Spinal cord (tissue), 9 donors: ENCODE measurements at regions not wholly inside any gene's neighbourhood (a gene's known extent, or its start where the extent isn't known, plus 50 kb on each side); places are given as distances from the start of the nearest gene placed in this dataset.
"Not testable (repeated sequence)": the region's sequence is repeated elsewhere in the genome, so short reads cannot be mapped to it uniquely, and the experiment has no call there.

Experiments
- DNase-seq, 6 donors: peaks; one replicate each; pipeline versions ENCODE4 v3.0.0 to v3.0.0-alpha.2; 2013 to 2015; ENCODE audit warnings: low spot score in 6 of 6, low read depth in 4 of 6
- H3K27ac ChIP-seq: one replicate; pipeline ENCODE4 v1.5.1; 2013; ENCODE audit warnings: low read depth, low read length, control low read depth
- H3K27me3 ChIP-seq: one replicate; pipeline ENCODE4 v1.6.1; 2013; ENCODE audit warnings: low read length; ENCODE audit not compliant: control insufficient read depth, insufficient read depth
- H3K36me3 ChIP-seq: one replicate; pipeline ENCODE4 v1.6.1; 2013; ENCODE audit warnings: low read length; ENCODE audit not compliant: control insufficient read depth, insufficient read depth
- H3K4me1 ChIP-seq: one replicate; pipeline ENCODE4 v1.6.1; 2013; ENCODE audit warnings: low read length; ENCODE audit not compliant: control insufficient read depth, insufficient read depth
- H3K4me3 ChIP-seq: one replicate; pipeline ENCODE4 v1.5.1; 2013; ENCODE audit warnings: low read depth, low read length, control low read depth
- H3K9me3 ChIP-seq: one replicate; pipeline ENCODE4 v1.6.1; 2013; ENCODE audit warnings: low read length; ENCODE audit not compliant: control insufficient read depth, insufficient read depth
- WGBS: methylation state at CpG from one replicate; pipeline ENCODE4 v1.1.5; 2013; ENCODE audit warnings: missing lambda C conversion rate; ENCODE audit not compliant: insufficient coverage; 5-methylcytosine and 5-hydroxymethylcytosine counted together
- donor health status: healthy.

DNA sequence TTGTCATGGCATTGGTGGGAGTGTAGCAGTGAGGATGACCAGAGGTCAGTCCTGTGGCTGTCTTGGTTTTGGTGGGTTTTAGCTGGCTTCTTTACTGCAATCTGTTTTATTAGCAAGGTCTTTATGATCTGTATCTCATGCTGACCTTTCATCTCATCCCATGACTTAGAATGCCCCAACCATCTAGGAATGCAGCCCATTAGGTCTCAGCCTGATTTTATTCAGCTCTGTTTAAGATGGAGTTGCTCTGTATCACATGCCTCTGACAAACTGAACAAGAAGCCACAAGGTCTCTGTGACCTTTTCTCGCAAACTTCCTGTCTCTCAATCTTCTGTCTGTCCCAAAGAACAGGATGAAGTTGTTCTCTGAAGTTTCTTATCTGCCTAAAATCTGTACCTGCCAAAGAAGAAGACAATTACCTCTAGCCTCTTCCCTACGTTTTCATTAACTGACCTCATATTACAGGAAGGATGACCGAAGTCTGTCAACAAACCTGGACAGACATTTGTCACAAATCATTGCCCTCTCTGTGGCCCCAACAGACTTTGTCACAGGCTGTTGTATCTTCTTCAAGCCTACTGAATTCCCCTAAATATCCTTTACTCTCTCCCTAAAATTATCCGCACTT, 284.2 kb upstream of the SEMA6A start:
- H3K9me3 ChIP-seq, result no peaks in the 10 kb centered on the region
- no peaks in the 10 kb centered on the region for H3K4me1 ChIP-seq
- WGBS, result 96% methylated on average over 3 of the region's 4 CpGs
- H3K27me3 ChIP-seq, result no peaks in the 10 kb centered on the region
- no peaks in the 10 kb centered on the region for H3K36me3 ChIP-seq
- H3K4me3 ChIP-seq, result no peak overlapping the region
- H3K27ac ChIP-seq, result no peak overlapping the region
- no peak for DNase-seq

DNA sequence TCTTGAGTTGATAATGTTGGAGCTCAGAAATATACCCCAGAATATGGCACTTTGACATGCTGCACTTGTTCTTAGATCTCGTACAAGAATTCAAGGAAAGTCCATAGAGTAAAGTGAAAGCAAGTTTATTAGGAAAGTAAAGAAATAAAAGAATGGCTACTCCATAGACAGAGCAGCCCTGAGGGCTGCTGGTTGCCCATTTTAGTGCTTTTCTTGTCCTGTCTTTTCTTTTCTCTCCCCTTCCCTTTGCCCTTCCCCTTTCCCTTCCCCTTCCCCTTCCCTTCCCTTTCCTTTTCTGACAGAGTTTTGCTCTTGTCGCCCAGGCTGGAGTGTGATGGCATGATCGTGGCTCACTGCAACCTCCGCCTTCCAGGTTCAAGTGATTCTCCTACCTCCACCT, 283.4 kb upstream of the SEMA6A start:
- H3K36me3 ChIP-seq, H3K27me3 ChIP-seq, H3K4me3 ChIP-seq, DNase-seq, H3K4me1 ChIP-seq, H3K9me3 ChIP-seq, H3K27ac ChIP-seq: not testable (repeated sequence)
- 80% methylated on average over 2 of the region's 4 CpGs for WGBS

DNA sequence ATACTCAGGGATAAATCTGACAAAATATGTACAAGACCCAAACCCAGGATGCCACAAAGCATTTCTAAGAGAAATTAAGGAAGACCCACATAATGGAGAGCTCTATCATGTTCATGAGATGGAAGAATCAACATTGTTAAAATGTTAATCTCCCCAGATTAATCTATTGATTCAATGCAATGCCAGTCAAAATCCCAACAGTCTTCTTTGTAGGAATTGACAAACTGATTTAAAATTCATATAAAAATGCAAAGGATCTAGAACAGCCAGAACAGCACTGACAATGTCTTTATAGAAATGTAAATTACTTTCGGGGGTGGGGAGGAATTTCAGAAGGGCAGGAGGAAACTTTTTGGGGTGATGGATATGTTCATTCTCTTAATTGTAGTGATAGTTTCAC, 281.6 kb upstream of the SEMA6A start:
- Histone ChIP-seq H3K27me3 (no peaks in the 10 kb centered on the region), H3K4me3 (no peak overlapping the region), H3K27ac (no peak overlapping the region), H3K36me3 (no peaks in the 10 kb centered on the region), H3K4me1 (no peaks in the 10 kb centered on the region), H3K9me3 (no peaks in the 10 kb centered on the region)
- DNase-seq, result no peak
- WGBS, result no CpG with 5 or more reads among the region's 1 CpG

DNA sequence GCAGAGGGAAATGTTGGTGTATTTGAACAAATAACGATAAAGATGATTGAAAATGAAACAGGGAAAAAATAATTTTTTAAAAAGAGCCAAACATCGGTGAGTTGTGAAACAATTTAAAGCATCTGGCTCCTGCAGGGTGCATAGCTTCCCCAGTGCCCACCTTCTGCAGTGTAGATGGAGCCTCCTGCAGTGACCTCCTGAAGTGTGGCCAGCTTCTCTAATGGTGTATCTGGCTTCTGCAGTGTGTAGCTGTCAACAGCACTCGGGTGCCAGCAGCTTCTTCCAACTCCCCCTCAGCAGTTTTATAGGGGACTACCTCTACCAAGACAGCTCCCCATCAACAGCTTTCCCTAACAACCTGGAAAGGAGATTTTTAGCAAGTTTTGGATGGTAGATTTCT, 279.4 kb upstream of the SEMA6A start:
- no peak overlapping the region for H3K27ac ChIP-seq
- no peak overlapping the region for H3K4me3 ChIP-seq
- no peak for DNase-seq
- no peaks in the 10 kb centered on the region for H3K4me1 ChIP-seq
- no peaks in the 10 kb centered on the region for H3K9me3 ChIP-seq
- no peaks in the 10 kb centered on the region for H3K27me3 ChIP-seq
- 78% methylated on average over 2 of the region's 3 CpGs for WGBS
- no peaks in the 10 kb centered on the region for H3K36me3 ChIP-seq

DNA sequence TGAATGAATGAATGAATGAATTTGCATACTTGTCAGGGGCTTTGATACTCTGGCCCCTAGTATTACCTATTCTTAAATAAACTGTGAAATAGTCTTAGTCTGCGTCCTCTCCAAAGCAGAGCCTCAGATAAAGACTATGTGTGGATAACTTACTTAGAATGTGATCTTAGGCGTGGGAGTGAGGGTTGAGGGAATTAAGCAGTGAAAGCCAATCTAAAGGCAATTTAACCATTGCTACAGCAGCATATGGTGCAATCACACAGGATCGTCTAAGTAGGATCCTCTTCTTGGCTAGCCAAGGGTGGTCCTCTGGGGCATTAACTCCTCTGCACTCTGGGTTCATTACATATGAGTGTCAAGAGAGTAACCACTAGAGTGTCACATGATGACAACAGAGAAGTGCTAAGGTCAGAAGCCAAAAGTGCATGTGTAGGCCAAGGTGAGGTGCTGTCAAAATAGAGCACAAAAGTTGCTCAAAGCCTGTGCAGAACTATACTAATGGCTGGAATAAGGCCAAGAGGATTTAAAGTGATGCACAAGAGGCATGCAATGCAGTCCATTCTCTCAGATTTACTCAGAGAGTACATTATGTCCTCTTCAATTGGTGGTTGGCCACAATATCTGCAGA, 274.4 kb upstream of the SEMA6A start:
- Histone ChIP-seq H3K9me3 (no peaks in the 10 kb centered on the region), H3K36me3 (no peaks in the 10 kb centered on the region), H3K4me1 (no peaks in the 10 kb centered on the region), H3K4me3 (no peak overlapping the region), H3K27me3 (no peaks in the 10 kb centered on the region), H3K27ac (no peak overlapping the region)
- DNase-seq, result no peak
- WGBS, result 33% methylated on average over 1 of the region's 3 CpGs

DNA sequence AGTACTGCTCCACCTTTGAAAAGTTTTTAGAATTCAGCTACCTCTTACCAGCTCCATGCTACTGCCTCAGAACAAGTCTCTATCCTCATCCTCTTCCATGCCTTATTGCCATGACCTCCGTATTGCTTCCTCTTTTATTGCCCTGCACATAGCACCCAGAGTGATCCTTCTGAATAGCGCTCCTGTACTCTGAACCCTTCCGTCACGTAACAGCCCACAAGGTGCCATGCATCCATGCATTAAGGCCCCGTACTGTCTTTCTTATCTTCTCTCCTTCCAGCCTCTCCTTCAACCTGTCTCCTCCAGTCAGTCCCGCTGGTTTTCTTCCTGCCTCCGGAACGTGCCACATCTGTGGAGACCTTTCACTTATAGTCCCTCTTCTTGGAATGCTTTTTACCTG, 273.3 kb upstream of the SEMA6A start:
- no peak for DNase-seq
- H3K27ac ChIP-seq, result no peak overlapping the region
- 92% methylated on average over 8 of the region's 8 CpGs for WGBS
- no peaks in the 10 kb centered on the region for H3K27me3 ChIP-seq
- H3K4me1 ChIP-seq, result no peaks in the 10 kb centered on the region
- H3K4me3 ChIP-seq, result no peak overlapping the region
- H3K9me3 ChIP-seq, result no peaks in the 10 kb centered on the region
- H3K36me3 ChIP-seq, result no peaks in the 10 kb centered on the region

DNA sequence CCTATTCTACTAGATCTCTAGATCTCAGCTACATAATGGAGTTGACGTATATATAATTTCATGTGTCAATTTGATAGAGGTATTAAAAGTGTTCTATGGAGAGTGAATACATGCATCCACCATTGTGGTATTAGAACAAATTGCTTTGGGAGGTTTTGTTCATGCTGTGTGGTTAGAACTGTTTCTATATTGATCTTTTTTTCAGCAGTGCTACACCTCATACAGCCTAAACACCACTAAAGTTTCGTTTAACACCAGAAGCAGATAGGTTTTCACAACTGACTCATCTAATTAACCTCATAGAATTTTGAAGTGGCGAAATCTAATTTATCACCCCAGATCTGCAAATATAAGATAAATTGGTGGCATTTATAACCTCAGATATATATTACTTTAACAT, 269.4 kb upstream of the SEMA6A start:
- H3K27me3 ChIP-seq, result no peaks in the 10 kb centered on the region
- no CpG with 5 or more reads among the region's 3 CpGs for WGBS
- no peaks in the 10 kb centered on the region for H3K36me3 ChIP-seq
- H3K4me3 ChIP-seq, result no peak overlapping the region
- H3K9me3 ChIP-seq, result no peaks in the 10 kb centered on the region
- H3K27ac ChIP-seq, result no peak overlapping the region
- H3K4me1 ChIP-seq, result no peaks in the 10 kb centered on the region
- DNase-seq, result no peak

DNA sequence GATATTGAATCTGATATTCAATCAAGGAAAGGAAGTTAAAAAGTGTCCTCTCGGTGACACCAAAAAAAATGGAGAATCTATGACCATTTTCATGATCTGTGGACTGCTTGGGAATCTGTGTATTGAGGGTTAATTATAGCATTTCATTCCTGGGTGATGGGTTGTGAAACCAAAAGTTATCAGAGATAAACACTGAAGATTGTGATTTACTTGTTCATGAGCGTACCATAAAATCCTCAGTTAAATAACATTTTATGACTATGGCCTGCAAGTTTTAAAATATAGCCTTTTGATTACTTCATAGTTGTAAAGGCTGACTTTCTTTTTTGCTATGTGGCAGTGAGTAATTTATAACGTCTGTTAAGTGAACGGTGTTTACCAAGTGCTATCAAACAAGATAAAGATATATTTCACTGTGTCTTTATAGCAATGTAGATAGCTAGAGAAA, 267.9 kb upstream of the SEMA6A start:
- H3K36me3 ChIP-seq, result no peaks in the 10 kb centered on the region
- H3K4me1 ChIP-seq, result no peaks in the 10 kb centered on the region
- H3K27ac ChIP-seq, result no peak overlapping the region
- no peaks in the 10 kb centered on the region for H3K27me3 ChIP-seq
- no peak overlapping the region for H3K4me3 ChIP-seq
- WGBS, result 93% methylated on average over 1 of the region's 4 CpGs
- no peaks in the 10 kb centered on the region for H3K9me3 ChIP-seq
- no peak for DNase-seq

DNA sequence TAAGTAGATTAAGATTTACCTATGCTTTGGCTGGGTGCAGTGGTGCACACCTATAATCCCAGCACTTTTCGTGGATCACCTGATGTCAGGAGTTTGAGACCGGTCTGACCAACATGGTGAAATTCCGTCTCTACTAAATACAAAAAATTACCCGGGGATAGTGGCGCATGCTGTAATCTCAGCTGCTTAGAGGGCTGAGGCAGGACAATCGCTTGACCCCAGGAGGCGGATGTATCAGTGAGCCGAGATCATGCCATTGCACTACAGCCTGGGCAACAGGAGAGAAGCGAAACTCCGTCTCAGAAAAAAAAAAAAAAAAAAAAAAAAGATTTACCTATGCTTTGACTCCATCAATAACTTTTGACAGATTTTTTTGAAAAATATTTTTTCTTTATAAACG, 267.1 kb upstream of the SEMA6A start:
- WGBS, result 98% methylated on average over 8 of the region's 11 CpGs
- no peak for DNase-seq

DNA sequence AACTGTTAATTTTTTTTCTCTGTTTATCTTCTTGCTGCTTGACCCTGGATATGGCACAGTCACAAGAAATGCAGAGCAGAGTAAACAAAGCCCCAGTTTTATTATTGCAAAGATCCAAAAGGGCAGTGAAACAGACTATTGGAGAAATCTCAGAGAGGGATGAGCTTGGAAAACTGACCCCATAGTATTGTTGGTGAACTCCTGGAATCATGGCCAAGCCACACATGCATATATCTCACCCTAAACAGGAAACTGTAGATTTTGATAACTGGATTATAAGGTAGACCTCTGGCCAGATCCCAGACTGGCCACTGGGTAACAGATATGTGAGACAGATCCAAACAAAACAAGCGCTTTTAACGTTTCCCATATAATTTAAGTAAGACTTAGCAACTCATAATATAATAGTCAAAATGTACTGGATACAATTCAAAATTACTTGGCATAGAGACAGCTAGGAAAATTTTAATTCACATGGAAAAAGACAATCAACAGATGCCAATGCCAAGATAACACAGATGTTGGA, 263.5 kb upstream of the SEMA6A start:
- H3K27ac ChIP-seq, result no peak overlapping the region
- no peaks in the 10 kb centered on the region for H3K36me3 ChIP-seq
- H3K4me1 ChIP-seq, result no peaks in the 10 kb centered on the region
- H3K9me3 ChIP-seq, result no peaks in the 10 kb centered on the region
- no peak for DNase-seq
- no peak overlapping the region for H3K4me3 ChIP-seq
- H3K27me3 ChIP-seq, result no peaks in the 10 kb centered on the region
- no CpG with 5 or more reads among the region's 2 CpGs for WGBS

More for the DNA sequence above, 267.1 kb upstream of the SEMA6A start:
- H3K36me3 ChIP-seq, result no peaks in the 10 kb centered on the region
- no peaks in the 10 kb centered on the region for H3K4me1 ChIP-seq
- no peak overlapping the region for H3K4me3 ChIP-seq
- H3K27ac ChIP-seq, result no peak overlapping the region
- H3K9me3 ChIP-seq, result no peaks in the 10 kb centered on the region
- H3K27me3 ChIP-seq, result no peaks in the 10 kb centered on the region
